GM06990 (cell line): ENCODE measurements at regions not wholly inside any gene's neighbourhood (a gene's known extent, or its start where the extent isn't known, plus 50 kb on each side); places are given as distances from the start of the nearest gene placed in this dataset.

Experiments used
- DNase-seq: peaks from one replicate; pipeline ENCODE4 v3.0.0-alpha.2; 2011; ENCODE audit not compliant: insufficient read length; ENCODE audit errors: extremely low read depth
- H3K27me3 ChIP-seq: replicated peaks from 2 replicates; pipeline ENCODE4 v1.6.0; 2011; ENCODE audit warnings: low read length; ENCODE audit not compliant: control insufficient read depth, insufficient read depth
- H3K36me3 ChIP-seq: 2 replicates; pipeline ENCODE4 v1.5.1; 2011; ENCODE audit warnings: low read length; ENCODE audit not compliant: control insufficient read depth, insufficient read depth
- H3K4me3 ChIP-seq: replicated peaks from 2 replicates; pipeline ENCODE4 v1.5.1; 2011; ENCODE audit warnings: low read depth, mild to moderate bottlenecking, control low read depth, low read length
- TF ChIP-seq, protein P1 (sequence below): IDR thresholded peaks from 2 replicates; pipeline ENCODE4 v1.5.1; 2011; ENCODE audit warnings: low read length, control low read depth, mild to moderate bottlenecking, inconsistent platforms; ENCODE audit not compliant: insufficient read depth, poor library complexity, severe bottlenecking

- TF ChIP-seq, protein P1, sequence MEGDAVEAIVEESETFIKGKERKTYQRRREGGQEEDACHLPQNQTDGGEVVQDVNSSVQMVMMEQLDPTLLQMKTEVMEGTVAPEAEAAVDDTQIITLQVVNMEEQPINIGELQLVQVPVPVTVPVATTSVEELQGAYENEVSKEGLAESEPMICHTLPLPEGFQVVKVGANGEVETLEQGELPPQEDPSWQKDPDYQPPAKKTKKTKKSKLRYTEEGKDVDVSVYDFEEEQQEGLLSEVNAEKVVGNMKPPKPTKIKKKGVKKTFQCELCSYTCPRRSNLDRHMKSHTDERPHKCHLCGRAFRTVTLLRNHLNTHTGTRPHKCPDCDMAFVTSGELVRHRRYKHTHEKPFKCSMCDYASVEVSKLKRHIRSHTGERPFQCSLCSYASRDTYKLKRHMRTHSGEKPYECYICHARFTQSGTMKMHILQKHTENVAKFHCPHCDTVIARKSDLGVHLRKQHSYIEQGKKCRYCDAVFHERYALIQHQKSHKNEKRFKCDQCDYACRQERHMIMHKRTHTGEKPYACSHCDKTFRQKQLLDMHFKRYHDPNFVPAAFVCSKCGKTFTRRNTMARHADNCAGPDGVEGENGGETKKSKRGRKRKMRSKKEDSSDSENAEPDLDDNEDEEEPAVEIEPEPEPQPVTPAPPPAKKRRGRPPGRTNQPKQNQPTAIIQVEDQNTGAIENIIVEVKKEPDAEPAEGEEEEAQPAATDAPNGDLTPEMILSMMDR: no peak
- no peak overlapping the region for H3K4me3 ChIP-seq
- H3K27me3 ChIP-seq: no peaks in the 10 kb centered on the region
- DNase-seq: no peak
- no peaks in the 10 kb centered on the region for H3K36me3 ChIP-seq
These were observed 101.8 kb downstream of the PCSK1 start for GRCh38 chr5:96331210-96331609.

- Histone ChIP-seq H3K36me3 (no peaks in the 10 kb centered on the region), H3K27me3 (no peaks in the 10 kb centered on the region), H3K4me3 (no peak overlapping the region)
- TF ChIP-seq, protein P1: no peak
- DNase-seq: no peak
These were observed 102.4 kb downstream of the PCSK1 start for GRCh38 chr5:96330530-96331140.

DNA sequence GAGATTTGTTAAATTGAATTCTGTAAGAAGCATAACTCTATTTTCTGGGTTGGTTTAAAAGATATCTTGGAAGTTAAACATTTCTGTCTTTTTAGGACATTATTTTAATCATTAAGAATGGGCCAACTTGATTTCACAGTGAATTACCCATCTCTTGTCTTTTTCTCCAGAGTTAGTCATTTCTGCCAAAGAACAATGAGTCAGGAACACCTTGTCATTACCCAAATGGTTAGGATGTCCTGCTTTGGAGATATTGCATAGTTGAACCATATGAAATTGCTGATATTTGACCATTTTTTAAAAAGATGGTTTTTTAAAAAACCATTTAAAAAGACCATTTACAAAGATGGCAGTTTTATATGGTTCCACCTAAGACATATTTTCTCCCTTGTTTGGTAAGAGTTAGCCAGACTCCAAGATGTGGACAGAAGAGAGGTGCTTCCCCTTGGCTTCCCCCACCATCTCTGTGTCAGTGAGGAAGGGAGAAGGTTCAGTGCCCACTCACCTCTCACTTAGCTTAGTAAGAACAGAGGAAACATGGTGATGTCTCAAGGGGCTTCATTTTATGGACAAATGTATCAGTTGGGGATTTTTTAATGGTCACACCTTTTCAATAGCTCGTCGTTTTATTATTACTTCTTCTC is 103.0 kb downstream of the PCSK1 start:
- no peaks in the 10 kb centered on the region for H3K27me3 ChIP-seq
- TF ChIP-seq, protein P1: no peak
- DNase-seq: no peak
- H3K36me3 ChIP-seq: no peaks in the 10 kb centered on the region
- no peak overlapping the region for H3K4me3 ChIP-seq

DNA sequence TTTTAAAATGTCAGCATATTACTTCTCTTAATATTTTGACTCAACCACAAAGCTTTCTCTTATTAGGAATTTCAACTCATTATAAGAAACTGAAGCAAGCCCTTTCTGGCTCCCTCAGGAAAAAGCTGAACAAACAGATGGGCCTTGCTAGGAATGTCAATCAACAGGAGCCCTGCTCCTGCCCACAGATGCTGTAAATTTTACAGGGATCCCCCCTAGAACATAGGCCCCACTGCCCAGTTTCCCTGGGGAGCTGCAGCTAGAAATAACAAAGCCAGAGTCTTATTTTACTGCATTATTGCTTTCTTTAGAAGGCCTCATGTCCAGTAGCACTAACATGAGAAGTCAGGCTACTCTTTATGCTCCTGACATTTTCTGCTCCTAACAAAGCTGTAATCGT is 103.8 kb downstream of the PCSK1 start:
- no peak for DNase-seq
- Histone ChIP-seq H3K36me3 (no peaks in the 10 kb centered on the region), H3K4me3 (no peak overlapping the region), H3K27me3 (no peaks in the 10 kb centered on the region)
- TF ChIP-seq, protein P1: no peak

DNA sequence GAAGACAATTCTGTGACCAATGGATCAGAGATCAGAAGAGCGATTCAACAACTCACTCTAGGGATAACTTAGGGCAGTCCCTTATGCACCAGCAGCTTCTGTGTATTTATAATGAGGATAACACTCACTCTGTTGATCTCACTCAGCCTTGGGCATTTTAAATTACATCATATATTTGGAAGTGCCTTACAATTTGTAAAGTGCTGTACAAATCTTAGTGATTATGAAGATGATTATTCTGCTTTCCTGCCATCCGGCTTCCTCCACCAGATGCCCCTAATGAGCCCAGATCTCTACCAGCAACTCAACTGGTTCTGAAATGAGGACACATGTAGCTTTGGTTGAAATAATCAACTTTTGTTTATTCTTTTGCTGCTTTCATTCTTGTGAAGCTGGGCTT is 105.3 kb downstream of the PCSK1 start:
- TF ChIP-seq, protein P1: no peak
- DNase-seq: no peak
- H3K36me3 ChIP-seq: no peaks in the 10 kb centered on the region
- no peaks in the 10 kb centered on the region for H3K27me3 ChIP-seq
- no peak overlapping the region for H3K4me3 ChIP-seq
